GM04503 (cell line): ENCODE measurements at regions not wholly inside any gene's neighbourhood (a gene's known extent, or its start where the extent isn't known, plus 50 kb on each side); places are given as distances from the start of the nearest gene placed in this dataset.
A peak's percentile ranks its signal among the peaks of the same experiment; 100 is the strongest.

Experiments used
- DNase-seq: peaks from one replicate; pipeline ENCODE4 v3.0.0-alpha.2; 2012; ENCODE audit warnings: low read depth

DNA sequence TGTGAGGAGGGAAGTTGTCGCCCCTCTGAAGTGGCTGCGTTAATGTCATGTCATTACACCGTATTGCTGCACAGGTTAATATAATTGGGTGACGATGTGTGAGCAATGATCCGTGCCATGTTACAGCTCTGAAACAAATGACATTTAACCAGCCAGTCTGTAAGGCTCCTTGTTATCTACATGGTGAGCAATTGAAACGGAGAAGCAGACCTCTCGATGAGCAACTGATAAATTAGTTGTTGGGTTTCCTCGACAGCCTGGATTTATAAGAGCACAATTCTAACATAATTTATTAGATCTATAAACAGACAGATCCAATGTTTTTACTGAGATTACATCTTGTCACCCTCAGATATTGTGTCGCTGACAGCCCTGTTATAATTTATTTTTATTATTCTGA is 49.9 kb upstream of the MAFB start:
- DNase-seq = no peak

DNA sequence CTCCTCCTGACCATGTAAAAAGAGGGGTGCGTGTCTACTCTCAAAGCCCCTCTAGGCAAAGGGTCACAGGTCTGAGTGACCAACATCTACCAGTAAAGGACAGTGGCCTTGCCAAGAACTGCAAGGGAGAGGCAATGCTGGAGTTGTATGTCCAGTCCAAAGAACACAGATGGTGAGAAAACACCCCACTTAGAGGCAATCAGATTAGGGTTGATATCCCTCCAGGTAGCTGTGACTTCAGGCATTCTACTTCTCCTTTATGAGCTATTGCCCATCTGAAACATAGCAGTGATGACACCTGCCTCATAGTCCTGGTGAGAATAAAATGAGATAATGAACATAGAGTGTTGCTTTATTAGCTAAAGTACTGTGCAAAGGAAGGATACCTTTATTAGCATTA is 50.8 kb upstream of the MAFB start:
- DNase-seq = no peak

DNA sequence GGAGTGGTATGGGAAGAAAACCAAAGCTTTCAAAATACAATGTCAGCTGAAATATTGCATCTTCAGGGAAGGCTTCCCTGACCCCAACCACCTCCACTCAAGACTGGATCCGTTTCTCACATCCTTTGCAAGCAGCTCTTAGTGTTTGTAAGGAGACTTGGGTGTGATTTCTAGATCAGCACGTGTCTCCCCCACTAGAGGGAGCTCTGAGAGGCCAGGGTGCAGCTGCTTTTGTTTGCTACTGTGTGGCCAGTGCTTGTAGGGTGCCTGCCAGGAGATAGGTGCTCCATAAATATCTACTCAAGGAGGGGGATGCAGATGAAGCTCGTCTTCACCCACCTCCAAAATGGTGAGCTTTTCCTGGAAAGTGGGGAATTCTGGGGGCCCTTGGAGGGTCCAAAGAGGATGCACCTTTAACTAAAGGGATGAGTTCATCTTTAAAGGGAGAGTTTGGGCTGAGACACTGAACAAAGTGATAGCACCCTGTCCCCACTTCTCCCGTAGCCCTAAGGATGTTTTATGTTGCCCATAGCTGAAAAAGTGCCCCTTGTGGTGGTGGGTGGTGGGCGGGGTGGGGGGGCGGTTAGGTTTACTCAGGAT is 52.6 kb upstream of the MAFB start:
- peak; percentile 0 for DNase-seq

DNA sequence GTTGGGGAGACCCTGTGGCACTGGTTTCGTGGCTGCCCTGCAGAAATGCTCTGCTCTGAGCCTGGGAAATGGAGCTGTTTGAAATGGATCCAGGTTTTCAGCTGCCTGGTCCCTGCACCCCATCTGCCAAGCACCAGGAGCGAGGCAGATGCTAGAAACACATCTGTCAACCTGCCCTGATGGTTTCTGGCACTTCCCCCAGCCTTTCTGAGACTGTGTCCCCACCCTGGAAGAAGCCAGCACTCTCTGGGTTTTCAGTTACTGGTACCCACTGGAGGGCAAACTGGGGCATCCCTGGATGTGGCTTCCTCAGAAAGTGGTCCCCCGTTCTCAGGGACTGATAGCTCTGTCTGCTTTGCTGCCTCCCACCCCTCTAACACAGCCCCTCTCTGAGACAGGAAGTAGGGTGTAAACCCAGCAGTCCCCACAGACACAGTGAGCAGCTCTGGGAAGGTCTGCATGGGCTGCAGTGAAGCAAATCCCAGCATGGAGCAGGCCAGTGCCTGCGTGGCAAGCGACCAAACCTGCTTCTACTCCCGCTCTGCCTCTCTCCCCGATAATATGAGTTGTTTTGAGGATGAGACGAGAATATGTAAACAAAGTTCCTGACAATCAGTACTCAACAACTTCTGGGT is 54.2 kb upstream of the MAFB start:
- no peak for DNase-seq

DNA sequence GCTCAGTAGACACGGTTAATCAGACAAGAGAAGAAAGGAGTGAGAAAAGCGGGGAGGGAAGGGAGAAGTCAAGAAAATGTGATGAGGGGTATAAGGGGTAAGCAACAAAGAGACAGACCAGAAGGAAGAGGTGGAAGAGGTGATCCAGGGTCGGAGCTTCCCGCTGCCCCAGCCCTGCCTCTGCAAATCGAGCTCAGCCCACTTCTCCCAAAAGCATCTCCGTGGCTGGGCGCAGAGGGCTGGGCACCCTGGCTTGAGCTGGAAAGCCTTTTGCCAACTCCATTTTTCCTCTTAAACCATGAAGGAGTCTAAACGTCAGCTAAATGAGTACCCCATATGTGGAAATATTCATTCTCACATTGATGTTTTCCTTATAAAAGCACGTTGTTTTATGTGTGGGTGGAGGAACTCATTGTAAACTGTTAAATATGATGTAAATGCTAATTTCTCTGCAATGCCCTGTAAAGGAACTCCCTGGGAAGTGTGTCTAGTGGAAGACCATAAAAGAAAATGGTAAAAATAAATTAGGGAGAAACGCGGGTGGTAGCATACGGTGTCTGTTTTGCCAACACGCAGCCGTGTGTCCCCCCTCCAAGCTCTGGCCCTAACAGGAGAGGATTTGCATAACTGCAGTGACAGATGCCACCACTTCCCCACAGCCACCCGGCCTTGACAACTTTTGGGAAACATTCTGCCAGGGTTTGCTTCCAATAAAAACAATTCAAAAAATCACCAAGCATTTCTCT is 55.2 kb upstream of the MAFB start:
- no peak for DNase-seq

DNA sequence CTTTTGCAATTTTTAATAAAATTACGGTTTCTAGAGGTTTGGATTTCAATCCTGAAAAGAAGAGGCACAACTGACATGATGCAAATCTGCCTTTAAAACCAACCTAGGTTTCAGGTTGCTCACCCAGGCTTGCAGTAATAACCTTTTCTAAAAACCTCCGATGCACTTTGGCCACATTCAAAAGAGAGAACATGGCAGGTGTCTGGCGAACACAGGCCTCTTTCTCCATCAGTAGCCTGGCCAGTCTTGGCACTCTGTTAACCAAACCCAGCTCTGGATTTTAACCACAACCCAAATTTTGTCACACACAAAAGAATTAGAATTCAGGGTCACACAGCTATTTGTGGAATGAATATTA is 55.8 kb upstream of the MAFB start:
- DNase-seq = no peak

DNA sequence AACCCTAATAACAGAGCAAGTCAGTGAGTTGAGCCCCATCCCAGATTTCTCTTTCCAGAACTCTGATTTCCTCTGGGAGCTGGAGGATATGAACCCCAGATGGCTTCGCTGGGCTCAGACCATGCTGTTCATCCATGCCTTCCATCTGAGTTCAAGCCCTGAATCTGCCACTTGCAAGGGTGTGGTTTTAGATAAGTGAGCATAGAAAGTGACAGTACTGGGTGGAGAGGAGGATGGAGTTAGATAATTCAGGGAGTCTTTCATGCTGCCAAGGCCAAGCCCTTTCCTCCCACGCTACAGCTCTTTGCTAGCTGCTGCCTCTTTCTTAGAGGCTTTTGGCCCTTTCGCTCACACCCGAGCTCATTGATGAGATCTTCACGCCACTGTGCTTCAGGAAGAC is 57.2 kb upstream of the MAFB start:
- no peak for DNase-seq

DNA sequence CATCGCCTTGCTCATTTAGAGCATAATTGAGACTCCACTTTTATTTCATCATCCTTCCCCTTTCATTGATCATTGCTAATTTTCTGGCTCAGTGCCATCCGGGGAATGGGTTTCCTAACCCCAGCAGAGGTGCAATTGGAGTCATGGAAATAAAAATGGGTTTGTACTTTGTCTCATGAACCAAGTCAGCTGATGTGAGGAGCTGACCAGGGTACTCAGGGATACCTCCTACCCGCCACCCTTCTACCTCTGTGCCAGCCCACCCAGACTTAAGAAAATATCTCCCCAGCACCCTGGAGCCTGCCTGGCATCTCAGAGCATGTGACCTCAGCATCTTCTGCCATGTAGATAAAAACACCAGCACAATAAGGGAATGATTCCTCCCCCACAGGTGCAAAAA is 59.1 kb upstream of the MAFB start:
- no peak for DNase-seq

DNA sequence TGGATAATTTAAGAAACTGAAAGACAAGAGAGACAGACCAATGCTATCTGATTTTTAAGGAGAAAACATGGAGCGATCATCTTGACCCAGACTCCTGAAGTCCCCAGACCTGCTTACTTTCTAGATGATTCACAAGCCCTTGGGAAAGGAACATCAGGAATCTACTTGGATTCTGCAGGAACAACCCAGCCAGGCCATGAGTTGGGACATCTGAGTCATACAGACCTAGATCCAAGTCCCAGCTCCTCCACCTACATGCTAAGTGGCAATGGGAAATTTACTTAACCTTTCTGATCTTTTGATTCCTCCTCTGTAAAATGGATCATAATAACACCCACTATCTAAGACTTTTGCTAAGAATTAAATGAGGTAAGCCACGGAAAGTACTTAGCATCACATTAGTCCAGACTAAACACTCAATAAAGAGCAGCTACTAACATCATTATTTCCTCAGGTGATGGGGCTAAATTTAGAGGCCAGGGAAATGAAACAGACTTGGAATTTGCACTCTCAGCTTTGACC is 61.0 kb upstream of the MAFB start:
- no peak for DNase-seq

DNA sequence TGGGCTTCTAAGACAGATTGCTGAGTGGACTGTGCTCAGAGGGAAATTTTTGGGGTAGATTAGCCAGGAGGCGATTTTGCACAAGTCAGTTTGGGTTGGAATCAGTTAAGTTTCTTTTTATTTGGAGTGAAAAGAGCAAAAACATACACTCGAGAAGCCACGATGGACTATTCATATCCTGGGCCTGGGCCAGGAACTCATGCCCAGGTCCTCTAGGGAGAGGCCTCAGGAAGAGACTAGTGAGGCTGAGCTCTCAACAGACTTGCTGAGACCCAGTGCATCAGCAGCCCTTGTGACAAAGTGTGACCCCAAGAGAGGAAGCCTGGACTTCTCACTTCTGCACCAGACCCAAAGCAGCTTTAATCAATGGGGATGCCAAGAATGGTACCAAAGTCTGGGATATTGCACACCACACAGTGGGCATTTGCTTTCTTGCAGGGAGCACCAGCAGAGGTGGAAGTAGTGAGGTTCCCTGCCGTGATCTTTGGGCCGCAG is 61.6 kb upstream of the MAFB start:
- no peak for DNase-seq

DNA sequence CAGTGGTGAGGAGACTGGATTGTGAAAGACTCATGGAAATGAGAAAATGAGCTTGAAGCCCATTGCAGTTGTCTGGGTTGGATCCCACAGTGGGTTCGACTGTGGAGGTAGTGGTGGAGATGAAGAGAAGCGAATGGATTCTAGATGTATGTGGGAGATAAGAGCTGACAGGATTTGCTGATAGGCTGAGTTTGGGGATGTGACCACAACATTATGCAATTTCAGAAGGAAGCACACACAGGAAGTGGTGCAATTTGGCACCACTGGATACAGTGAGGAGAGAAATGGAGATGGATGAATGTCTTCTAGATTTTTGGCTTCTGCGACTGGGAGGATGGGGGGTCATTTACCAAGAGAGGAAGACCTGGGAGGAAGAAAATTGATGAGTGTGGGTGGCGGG is 64.4 kb upstream of the MAFB start:
- no peak for DNase-seq

DNA sequence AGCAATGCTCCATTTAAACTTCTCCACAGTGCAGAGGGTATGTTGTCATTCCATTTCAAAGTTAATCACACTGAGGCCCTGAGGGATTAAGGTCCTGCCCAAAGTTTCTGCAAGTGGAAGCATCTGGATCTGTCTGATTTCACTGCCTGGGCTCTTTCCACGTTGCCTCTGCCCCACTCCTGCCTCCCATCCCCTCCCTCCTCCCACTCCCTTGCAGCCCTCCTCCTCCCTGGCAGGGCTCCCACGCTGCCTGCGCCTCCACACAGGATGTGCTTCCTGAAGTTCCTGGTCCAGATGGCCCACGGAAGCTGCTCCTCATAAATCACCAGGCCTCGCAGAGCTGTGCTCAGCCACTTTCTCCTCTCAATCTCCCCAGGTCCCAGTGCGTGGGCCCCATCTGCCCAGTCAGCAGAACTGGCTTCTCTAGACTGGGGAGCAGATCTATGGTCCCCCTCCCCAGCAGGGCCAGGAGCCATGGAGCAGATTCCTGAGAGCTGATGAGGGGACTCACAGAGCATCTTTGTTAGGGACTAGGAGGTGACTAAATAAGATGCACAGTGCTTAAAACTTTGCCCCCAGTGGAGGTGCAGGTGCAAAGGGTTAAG is 65.4 kb upstream of the MAFB start:
- DNase-seq = no peak

DNA sequence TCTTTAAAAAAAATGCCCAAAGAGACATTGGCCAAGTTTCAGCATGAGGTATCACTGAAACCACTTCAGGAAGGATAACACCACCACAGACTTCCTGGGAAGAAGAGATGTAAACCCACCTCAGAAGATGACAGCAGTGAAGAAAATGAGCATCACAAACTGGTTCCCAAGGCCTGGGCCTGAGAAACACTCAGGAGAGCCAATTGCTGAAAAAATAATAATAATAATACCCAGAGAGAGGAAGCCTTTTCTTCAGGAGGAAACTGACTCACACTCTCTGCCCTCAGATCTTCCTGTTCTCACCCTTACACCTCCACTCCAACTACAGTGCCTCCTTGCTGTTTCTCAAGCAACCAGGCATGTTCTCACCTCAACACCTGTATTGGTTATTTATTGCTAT is 68.1 kb upstream of the MAFB start:
- no peak for DNase-seq

DNA sequence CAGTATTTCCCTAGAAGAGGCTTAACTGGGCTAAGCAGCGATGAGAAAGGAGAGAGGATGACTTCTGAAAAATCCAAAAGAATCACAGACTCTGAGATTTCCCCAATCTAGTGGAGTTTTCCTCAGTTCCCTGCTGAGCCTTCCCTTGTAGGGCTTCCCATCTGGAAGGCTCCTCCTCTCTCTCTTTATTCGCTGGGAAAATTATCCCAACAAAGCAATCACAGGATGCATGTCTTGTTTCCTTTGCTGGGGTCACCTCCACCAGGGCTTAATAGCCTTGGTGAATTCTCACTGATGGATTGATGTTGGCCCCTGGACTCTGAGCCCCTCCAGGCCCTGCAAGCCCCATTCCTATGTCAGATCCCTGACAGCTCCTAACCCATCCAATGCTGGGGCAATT is 69.8 kb upstream of the MAFB start:
- DNase-seq = no peak

DNA sequence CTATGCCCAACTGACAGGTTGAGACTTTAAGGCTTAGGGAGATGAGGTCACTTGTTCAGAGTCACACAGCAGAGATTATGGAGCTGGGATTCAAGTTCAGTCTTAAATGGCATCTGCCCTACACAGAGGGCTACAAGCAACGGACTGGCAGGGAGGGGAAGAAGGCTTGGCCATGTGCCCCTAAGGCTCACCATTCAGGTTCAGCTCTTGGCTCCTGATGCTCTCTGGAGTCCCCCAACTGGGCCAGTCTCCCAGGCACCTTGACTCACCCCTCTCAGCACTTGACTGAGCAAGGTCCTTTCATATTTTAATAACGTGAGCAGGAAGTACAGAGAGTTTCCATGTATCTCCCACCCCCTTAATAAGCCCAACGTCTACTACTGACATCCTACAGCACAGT is 71.4 kb upstream of the MAFB start:
- no peak for DNase-seq

DNA sequence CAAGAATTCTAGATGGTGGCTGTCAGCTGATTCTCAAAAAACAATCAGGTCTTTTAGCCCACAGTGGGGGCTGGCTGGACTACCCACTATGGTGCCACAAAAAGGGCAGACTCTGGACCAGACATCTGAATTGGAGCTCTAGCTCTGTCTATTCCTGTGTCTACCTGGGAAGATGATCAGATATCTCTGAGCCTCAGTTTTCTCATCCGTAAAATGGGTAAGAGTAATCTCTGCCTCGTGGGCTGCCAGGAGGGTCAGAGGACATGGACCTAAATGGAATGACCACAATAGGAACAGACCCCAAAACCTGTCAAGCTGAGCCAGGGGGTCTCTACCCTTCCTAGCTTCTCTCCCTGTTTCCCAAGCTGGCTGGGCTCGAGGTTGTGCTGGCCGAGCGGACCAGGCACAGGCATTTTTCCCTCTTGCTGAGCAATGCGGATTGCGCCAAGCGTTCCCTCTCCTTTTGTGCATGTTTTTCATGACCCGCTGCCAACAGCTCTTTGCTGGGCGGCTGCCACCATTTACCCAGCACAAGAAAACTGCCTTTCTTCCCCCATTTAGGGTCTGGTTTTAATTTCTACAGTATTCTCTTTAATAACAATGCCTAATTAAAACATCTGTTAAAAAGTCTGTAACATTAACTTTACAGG is 74.7 kb upstream of the MAFB start:
- no peak for DNase-seq

DNA sequence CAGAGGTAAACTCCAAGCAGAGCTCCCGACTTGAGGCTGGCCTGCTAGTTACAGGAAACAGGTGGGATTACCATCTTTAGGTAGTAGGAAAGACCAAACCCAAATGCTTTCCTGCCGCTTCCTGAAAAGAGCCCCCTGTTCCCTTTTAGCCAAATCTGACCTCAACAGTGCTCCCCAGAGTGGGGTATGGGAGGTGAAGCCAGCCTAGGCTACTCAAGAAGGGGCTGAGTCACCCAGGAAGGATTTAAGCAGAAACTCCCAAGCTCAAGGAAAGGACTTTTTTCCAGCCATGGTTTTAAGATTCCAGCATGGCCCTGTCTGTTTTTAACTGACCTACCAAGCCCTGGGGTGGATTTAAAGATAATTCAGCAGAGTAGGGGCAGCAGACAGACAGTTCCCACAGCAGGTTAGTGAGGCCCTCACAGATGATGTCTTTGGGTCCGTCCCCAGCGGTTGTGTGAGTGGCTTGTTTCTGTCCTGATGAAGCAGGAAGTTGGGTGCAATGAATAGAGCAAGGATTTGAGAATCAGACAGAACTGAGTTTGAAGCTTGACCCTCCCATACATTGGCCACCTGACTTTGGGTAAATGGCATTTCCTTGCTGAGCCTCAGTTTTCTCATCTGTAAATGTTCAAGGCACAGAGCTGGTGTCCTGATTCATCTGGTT is 76.9 kb upstream of the MAFB start:
- no peak for DNase-seq

DNA sequence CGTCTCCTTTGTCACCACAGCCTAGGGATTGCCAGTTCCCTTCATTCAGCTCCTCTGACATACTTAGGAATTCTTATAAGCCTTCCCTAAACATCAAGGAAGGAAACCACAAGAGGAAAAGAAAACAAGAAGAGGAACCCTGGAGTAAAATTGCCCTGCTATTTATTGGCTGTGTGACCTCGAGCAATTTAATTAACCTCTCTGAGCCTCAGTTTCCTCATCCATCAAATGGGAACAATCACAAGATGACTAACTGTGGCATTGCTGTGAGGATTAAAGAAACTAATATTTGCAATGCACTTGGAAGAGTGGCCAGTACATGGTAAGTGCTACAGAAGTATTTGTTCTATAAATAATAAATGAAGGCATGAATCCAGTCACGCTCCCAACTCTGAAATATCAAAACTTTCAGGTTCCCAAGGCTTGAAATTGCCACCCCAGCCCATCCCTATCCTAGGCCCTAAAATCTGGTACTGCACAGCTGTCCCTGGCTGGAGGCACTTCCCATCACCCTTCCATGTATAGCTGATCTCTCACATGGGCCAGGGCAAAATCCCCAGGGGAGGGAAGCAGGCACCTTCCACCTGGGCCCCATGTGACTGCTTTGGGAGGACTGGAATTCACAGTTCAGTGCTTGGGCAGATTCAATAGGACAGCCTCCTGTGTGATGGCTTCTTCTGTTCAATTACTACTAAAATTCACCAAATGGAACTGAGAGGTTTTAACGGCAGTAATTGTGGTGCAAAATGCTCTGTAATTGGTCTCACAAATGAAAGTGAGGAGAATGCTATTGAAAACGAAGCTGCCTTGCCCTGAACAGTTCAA is 78.0 kb upstream of the MAFB start:
- DNase-seq = no peak

DNA sequence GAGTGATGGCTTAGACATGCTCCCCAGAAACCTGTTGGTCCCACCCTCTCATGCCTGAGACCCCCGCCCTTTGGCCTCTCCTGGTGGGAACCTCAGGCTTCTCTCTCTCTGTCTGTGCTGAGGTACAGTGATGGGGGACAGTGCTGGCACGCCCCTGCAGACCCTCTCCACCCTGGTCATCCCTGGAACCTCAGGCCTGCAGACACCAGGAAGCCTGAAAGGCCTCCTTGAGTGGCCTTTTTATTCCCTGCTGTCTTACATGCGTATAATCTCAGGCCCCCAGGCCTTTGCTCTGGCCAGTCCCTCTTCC is 78.5 kb upstream of the MAFB start:
- DNase-seq = no peak

DNA sequence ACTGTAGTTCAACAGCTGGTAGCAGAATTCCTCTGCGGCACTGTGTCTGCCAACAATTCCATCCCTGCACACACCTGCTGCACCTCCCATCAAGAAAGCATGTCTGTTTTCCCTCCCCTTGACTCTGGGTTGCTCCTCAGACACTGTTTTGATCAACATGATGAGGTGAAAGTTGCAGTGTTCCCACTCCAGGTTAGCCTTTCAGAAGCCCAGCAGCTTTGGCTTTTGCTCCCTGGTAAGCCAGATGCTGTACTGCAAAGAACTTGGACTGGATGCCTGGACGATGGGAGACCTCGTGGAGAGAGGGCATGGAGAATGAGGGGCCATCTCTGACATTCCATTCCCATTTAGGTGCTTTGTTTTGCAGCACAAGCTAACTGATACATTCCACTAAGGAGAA is 79.1 kb upstream of the MAFB start:
- DNase-seq = no peak

DNA sequence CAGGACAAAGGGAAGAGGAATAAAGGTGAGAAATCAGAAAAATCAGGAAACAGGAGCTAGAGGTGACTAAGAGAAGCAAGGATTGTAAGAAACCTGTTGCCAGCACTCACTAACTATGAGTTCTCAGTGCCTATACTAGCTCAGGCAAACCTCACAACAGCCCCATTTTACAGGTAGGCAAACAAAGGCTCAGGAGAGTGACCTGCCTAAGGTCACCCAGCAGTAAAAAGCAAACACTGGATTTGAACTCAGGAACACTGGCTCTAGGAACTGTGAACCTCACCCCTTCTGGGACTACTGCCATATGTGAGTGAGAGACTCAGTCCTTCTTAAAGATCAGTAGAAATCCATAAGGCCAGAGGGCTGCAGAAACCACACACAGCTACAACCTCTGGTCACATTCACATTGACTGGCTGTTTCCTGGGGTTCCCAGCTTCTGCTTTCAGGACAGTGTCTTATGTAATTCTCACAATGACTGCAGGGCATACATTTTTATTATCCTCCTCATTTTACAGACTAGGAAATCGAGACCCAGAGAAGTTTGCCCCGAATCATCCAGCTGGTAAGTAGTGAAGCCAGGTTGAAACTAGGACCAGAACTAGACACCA is 80.7 kb upstream of the MAFB start:
- no peak for DNase-seq
